IMR-90 (cell line): ENCODE measurements at regions not wholly inside any gene's neighbourhood (a gene's known extent, or its start where the extent isn't known, plus 50 kb on each side); places are given as distances from the start of the nearest gene placed in this dataset.

ENCODE experiments used
- ATAC-seq: fragments of 200-7000 bp; cut with Tn5 transposase; 2 replicates; pipeline ENCODE4 v1.9.1; 2020; ENCODE audit warnings: low read depth, mild to moderate bottlenecking, moderate library complexity
- BruUV-seq: library from RNA; stranded (reverse); fragments of 400-500 nt; replicated peaks from 2 replicates; lab custom pipeline; 2021; lab: Mats Ljungman, UMichigan
- CTCF ChIA-PET: fragments of 300-600 bp; formaldehyde crosslinking; extraction: SDS; loops from one replicate; lab custom pipeline; 2021; ENCODE audit warnings: antibody characterized with exemption; lab: Yijun Ruan, JAX
- POLR2A ChIA-PET: fragments of 300-600 bp; sonication (Branson Sonifier 250); formaldehyde crosslinking; loops from one replicate; lab custom pipeline; 2022; ENCODE audit warnings: antibody characterized with exemption; ENCODE audit not compliant: unreplicated experiment; lab: Charles Lee
- DNase-seq: peaks from one replicate; pipeline ENCODE4 v3.0.0; 2013
- H2AFZ ChIP-seq: replicated peaks from 2 replicates; pipeline ENCODE3; 2013; ENCODE audit warnings: low read length, mild to moderate bottlenecking; ENCODE audit not compliant: poor library complexity
- H2AK5ac ChIP-seq: 2 replicates; pipeline ENCODE4 v1.6.1; 2013; ENCODE audit warnings: low read depth, low read length, inconsistent platforms
- H2AK9ac ChIP-seq: replicated peaks from 2 replicates; pipeline ENCODE3; 2013; ENCODE audit warnings: mild to moderate bottlenecking, low read depth, low read length, moderate library complexity; ENCODE audit not compliant: poor library complexity
- H2BK120ac ChIP-seq: 2 replicates; pipeline ENCODE4 v1.6.1; 2013; ENCODE audit warnings: low read depth, low read length, inconsistent platforms
- H2BK15ac ChIP-seq: 3 replicates; pipeline ENCODE4 v1.6.1; 2013; ENCODE audit warnings: low read depth, low read length, inconsistent platforms
- H2BK20ac ChIP-seq: 2 replicates; pipeline ENCODE4 v1.6.1; 2013; ENCODE audit warnings: low read depth, mild to moderate bottlenecking, inconsistent platforms, low read length, moderate library complexity
- H2BK5ac ChIP-seq: 2 replicates; pipeline ENCODE4 v1.6.1; 2013; ENCODE audit warnings: mild to moderate bottlenecking, low read depth, low read length, inconsistent platforms; ENCODE audit not compliant: poor library complexity, severe bottlenecking
- H3K14ac ChIP-seq: replicated peaks from 2 replicates; pipeline ENCODE4 v1.6.1; 2013; ENCODE audit warnings: low read depth, low read length, inconsistent platforms
- H3K18ac ChIP-seq: 2 replicates; pipeline ENCODE4 v1.6.1; 2013; ENCODE audit warnings: low read depth, low read length, control low read depth
- H3K23ac ChIP-seq: 2 replicates; pipeline ENCODE4 v1.6.1; 2013; ENCODE audit warnings: low read depth, low read length, inconsistent platforms
- H3K27ac ChIP-seq: 2 replicates; pipeline ENCODE4 v1.5.1; 2013; ENCODE audit warnings: mild to moderate bottlenecking, control low read depth, low read length; ENCODE audit not compliant: insufficient read depth
- H3K27me3 ChIP-seq: 2 replicates; pipeline ENCODE4 v1.6.1; 2013; ENCODE audit warnings: low read length; ENCODE audit not compliant: control insufficient read depth, insufficient read depth
- H3K36me3 ChIP-seq: 2 replicates; pipeline ENCODE4 v1.6.1; 2013; ENCODE audit warnings: low read length, mixed read lengths; ENCODE audit not compliant: control insufficient read depth, insufficient read depth
- H3K4ac ChIP-seq: 2 replicates; pipeline ENCODE4 v1.6.1; 2013; ENCODE audit warnings: low read depth, low read length, inconsistent platforms
- H3K4me1 ChIP-seq: 2 replicates; pipeline ENCODE4 v1.6.1; 2013; ENCODE audit warnings: low read length, mixed read lengths; ENCODE audit not compliant: control insufficient read depth, insufficient read depth
- H3K4me2 ChIP-seq: 2 replicates; pipeline ENCODE4 v1.6.1; 2013; ENCODE audit warnings: low read depth, mild to moderate bottlenecking, control low read depth, low read length, moderate library complexity
- H3K4me3 ChIP-seq: 2 replicates; pipeline ENCODE4 v1.5.1; 2013; ENCODE audit warnings: low read depth, mild to moderate bottlenecking, control low read depth, low read length, moderate library complexity; ENCODE audit not compliant: insufficient read depth
- H3K56ac ChIP-seq: 2 replicates; pipeline ENCODE4 v1.6.1; 2013; ENCODE audit warnings: low read length, inconsistent platforms; ENCODE audit not compliant: insufficient read depth; ENCODE audit errors: extremely low read depth
- H3K79me1 ChIP-seq, 2 experiments: 2 replicates each; pipeline ENCODE4 v1.6.1; 2013; ENCODE audit warnings: low read length in 2 of 2, inconsistent platforms in 1 of 2, low read depth in 1 of 2
- H3K9ac ChIP-seq: 2 replicates; pipeline ENCODE4 v1.6.1; 2013; ENCODE audit warnings: low read depth, low read length, control low read depth
- H3K9me1 ChIP-seq: 2 replicates; pipeline ENCODE4 v1.6.1; 2013; ENCODE audit warnings: low read length, inconsistent platforms; ENCODE audit not compliant: insufficient read depth
- H3K9me3 ChIP-seq: 2 replicates; pipeline ENCODE4 v1.6.1; 2013; ENCODE audit warnings: low read length; ENCODE audit not compliant: control insufficient read depth, insufficient read depth
- H4K20me1 ChIP-seq: 2 replicates; pipeline ENCODE4 v1.6.1; 2013; ENCODE audit warnings: low read length, inconsistent platforms; ENCODE audit not compliant: insufficient read depth
- H4K5ac ChIP-seq: 2 replicates; pipeline ENCODE4 v1.6.1; 2013; ENCODE audit warnings: mild to moderate bottlenecking, low read depth, low read length, control low read depth
- H4K8ac ChIP-seq, 2 experiments: 2 replicates each; pipeline ENCODE4 v1.6.1; 2013; ENCODE audit warnings: low read depth in 2 of 2, low read length in 2 of 2, control low read depth in 1 of 2, inconsistent platforms in 1 of 2
- H4K91ac ChIP-seq: 2 replicates; pipeline ENCODE4 v1.6.1; 2013; ENCODE audit warnings: low read depth, low read length, inconsistent platforms; ENCODE audit not compliant: insufficient read depth
- BHLHE40 ChIP-seq: fragments of 150-350 bp; IDR thresholded peaks from 2 replicates; pipeline ENCODE4 v1.6.1; 2016; ENCODE audit warnings: mild to moderate bottlenecking, low read depth, low read length
- CEBPB ChIP-seq: IDR thresholded peaks from 2 replicates; pipeline ENCODE4 v1.6.1; 2012; ENCODE audit warnings: low read depth, low read length, improper control_type of control experiment
- CHD1 ChIP-seq: IDR thresholded peaks from 2 replicates; pipeline ENCODE4 v1.6.1; 2012; ENCODE audit warnings: low read depth, low read length, improper control_type of control experiment
- CTCF ChIP-seq: conservative IDR thresholded peaks from 2 replicates; pipeline ENCODE4 v1.5.1; 2012; ENCODE audit warnings: mild to moderate bottlenecking, low read depth, low read length, improper control_type of control experiment
- ELK1 ChIP-seq: fragments of 150-350 bp; IDR thresholded peaks from 2 replicates; pipeline ENCODE4 v1.6.1; 2016; ENCODE audit warnings: low read depth, mild to moderate bottlenecking, low read length, moderate library complexity, borderline replicate concordance
- FOS ChIP-seq: fragments of 150-350 bp; IDR thresholded peaks from 2 replicates; pipeline ENCODE4 v1.6.1; 2016; ENCODE audit warnings: low read depth, low read length
- MAFK ChIP-seq: IDR thresholded peaks from 2 replicates; pipeline ENCODE4 v1.6.1; 2012; ENCODE audit warnings: low read depth, low read length, improper control_type of control experiment
- MAZ ChIP-seq: IDR thresholded peaks from 2 replicates; pipeline ENCODE4 v1.6.1; 2012; ENCODE audit warnings: low read depth, mild to moderate bottlenecking, low read length, improper control_type of control experiment, moderate library complexity, borderline replicate concordance
- MXI1 ChIP-seq: IDR thresholded peaks from 2 replicates; pipeline ENCODE4 v1.6.1; 2012; ENCODE audit warnings: low read depth, mild to moderate bottlenecking, low read length, moderate library complexity, borderline replicate concordance
- NFE2L2 ChIP-seq: fragments of 150-350 bp; IDR thresholded peaks from 2 replicates; pipeline ENCODE4 v1.6.1; 2016; ENCODE audit warnings: low read depth, mild to moderate bottlenecking, low read length
- POLR2A ChIP-seq: IDR thresholded peaks from 2 replicates; pipeline ENCODE4 v1.6.1; 2012; ENCODE audit warnings: mild to moderate bottlenecking, low read depth, low read length
- RAD21 ChIP-seq: IDR thresholded peaks from 2 replicates; pipeline ENCODE4 v1.6.1; 2012; ENCODE audit warnings: low read length, improper control_type of control experiment
- RCOR1 ChIP-seq: IDR thresholded peaks from 2 replicates; pipeline ENCODE4 v1.6.1; 2012; ENCODE audit warnings: mild to moderate bottlenecking, low read length, improper control_type of control experiment; ENCODE audit not compliant: insufficient replicate concordance
- RFX5 ChIP-seq: IDR thresholded peaks from 2 replicates; pipeline ENCODE4 v1.8.0; 2012; ENCODE audit warnings: low read depth, mild to moderate bottlenecking, low read length, moderate library complexity
- SMC3 ChIP-seq: fragments of 150-350 bp; IDR thresholded peaks from 2 replicates; pipeline ENCODE4 v1.6.1; 2016; ENCODE audit warnings: low read depth, mild to moderate bottlenecking, antibody characterized with exemption, low read length, moderate library complexity
- USF2 ChIP-seq: fragments of 150-350 bp; IDR thresholded peaks from 2 replicates; pipeline ENCODE4 v1.6.1; 2017; ENCODE audit warnings: mild to moderate bottlenecking, antibody characterized with exemption, low read length, low read depth
- WGBS, 2 experiments: methylation state at CpG; one replicate each; pipeline versions ENCODE4 v1.1.5 to v1.1.7; 2013; ENCODE audit warnings: missing lambda C conversion rate in 2 of 2; ENCODE audit not compliant: insufficient read length in 1 of 2; ENCODE audit errors: extremely low coverage in 2 of 2; 5-methylcytosine and 5-hydroxymethylcytosine counted together
- dilution Hi-C: fragments of 300-500 bp; cut with HindIII; formaldehyde crosslinking; loops from one replicate; pipeline ENCODE4 v1.14.3; 2018; ENCODE audit warnings: low sequenced_read_pairs; ENCODE audit not compliant: unreplicated experiment
- in situ Hi-C: fragments of 300-500 bp; cut with MboI; formaldehyde crosslinking; loops from 3 replicates; pipeline ENCODE4 v1.14.3; 2019; ENCODE audit warnings: low sequenced_read_pairs, inconsistent platforms, mixed read lengths
- intact Hi-C: fragments of 100-400 bp; cut with micrococcal nuclease; formaldehyde crosslinking; loops from 2 replicates; pipeline ENCODE4 v1.10.0; 2022

GRCh38 chr1:195511501-195511900 lies 1096.7 kb downstream of the KCNT2 start:
- H2AK9ac ChIP-seq = no peak overlapping the region
- H2BK20ac ChIP-seq = no peak overlapping the region
- no peaks in the 10 kb centered on the region for H4K20me1 ChIP-seq
- no peak for ATAC-seq
- H2BK120ac ChIP-seq = no peak overlapping the region
- H3K23ac ChIP-seq = no peak overlapping the region
- H3K79me1 ChIP-seq = no peaks in the 10 kb centered on the region
- H3K4ac ChIP-seq = no peak overlapping the region
- H3K27ac ChIP-seq = no peak overlapping the region
- intact Hi-C loops (no loop called here), in situ Hi-C loops (no loop called here), dilution Hi-C loops (no loop called here)
- H3K27me3 ChIP-seq = no peaks in the 10 kb centered on the region
- no peak overlapping the region for H2AFZ ChIP-seq
- no peak for DNase-seq
- TF ChIP-seq BHLHE40 (no peak), CEBPB (no peak), RCOR1 (no peak), FOS (no peak), RFX5 (no peak), CHD1 (no peak), CTCF (no peak), NFE2L2 (no peak), RAD21 (no peak), MAZ (no peak), ELK1 (no peak), POLR2A (no peak), USF2 (no peak), MAFK (no peak), SMC3 (no peak), MXI1 (no peak)
- H3K4me1 ChIP-seq = no peaks in the 10 kb centered on the region
- no peaks in the 10 kb centered on the region for H3K36me3 ChIP-seq
- WGBS, 2 experiments = no CpG with 5 or more reads among the region's 1 CpG
- H3K14ac ChIP-seq = no peak overlapping the region
- no peak overlapping the region for H3K56ac ChIP-seq
- H2AK5ac ChIP-seq = no peak overlapping the region
- no peak overlapping the region for H4K8ac ChIP-seq
- CTCF ChIA-PET = no interaction called here
- POLR2A ChIA-PET = no interaction called here
- H2BK5ac ChIP-seq = no peak overlapping the region
- no peaks in the 10 kb centered on the region for H3K9me3 ChIP-seq
- no TSS peak for BruUV-seq
- H3K18ac ChIP-seq = no peak overlapping the region
- H2BK15ac ChIP-seq = no peak overlapping the region
- no peak overlapping the region for H4K91ac ChIP-seq
- H3K9ac ChIP-seq = no peak overlapping the region
- H4K5ac ChIP-seq = no peak overlapping the region
- H3K9me1 ChIP-seq = no peaks in the 10 kb centered on the region
- no peak overlapping the region for H3K4me3 ChIP-seq
- H3K4me2 ChIP-seq = no peak overlapping the region
